ENCODE measurements at regions not wholly inside any gene's neighbourhood (a gene's known extent, or its start where the extent isn't known, plus 50 kb on each side); places are given as distances from the start of the nearest gene placed in this dataset.

DNA sequence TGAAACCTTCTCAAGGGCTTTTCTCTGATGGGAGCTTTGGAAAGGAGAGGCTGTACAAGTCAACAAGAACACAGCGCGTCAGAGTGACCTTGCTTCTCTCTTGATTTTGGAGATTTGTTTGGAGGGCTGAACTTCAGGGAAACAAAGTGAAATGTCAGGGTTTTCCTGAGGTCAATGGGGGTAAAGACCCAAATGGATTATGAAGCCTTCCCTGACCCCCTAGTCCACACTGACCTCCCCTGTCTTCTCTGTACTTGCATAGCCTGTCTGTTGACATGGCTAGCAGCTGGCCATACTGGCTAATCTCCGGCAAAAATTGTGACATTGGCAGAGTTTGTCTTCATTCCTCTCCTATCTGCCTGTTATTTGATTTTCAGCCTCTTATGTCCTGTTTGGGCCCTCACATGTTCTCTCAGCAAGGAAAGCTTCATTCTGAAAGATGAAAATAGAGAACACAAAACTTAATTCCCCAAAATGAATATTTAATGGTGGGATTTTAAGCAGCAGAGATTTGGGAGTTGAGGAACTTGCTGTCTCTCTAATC lies 149.3 kb upstream of the HAAO start (continued):
- TF ChIP-seq SRF (IDR thresholded peaks at IDR 0.05; ENCODE audit: low read depth), result no peak
- TF ChIP-seq ZFX (IDR thresholded peaks at IDR 0.05), result no peak
- TF ChIP-seq POLR2AphosphoS5 (IDR thresholded peaks at IDR 0.05; ENCODE audit: low read depth, low read length), result no peak
- no peak for TF ChIP-seq CEBPB (IDR thresholded peaks at IDR 0.05; ENCODE audit: low read depth)
- TF ChIP-seq EGR1 (IDR thresholded peaks at IDR 0.05; ENCODE audit: low read depth), result no peak
- TF ChIP-seq, protein P1, sequence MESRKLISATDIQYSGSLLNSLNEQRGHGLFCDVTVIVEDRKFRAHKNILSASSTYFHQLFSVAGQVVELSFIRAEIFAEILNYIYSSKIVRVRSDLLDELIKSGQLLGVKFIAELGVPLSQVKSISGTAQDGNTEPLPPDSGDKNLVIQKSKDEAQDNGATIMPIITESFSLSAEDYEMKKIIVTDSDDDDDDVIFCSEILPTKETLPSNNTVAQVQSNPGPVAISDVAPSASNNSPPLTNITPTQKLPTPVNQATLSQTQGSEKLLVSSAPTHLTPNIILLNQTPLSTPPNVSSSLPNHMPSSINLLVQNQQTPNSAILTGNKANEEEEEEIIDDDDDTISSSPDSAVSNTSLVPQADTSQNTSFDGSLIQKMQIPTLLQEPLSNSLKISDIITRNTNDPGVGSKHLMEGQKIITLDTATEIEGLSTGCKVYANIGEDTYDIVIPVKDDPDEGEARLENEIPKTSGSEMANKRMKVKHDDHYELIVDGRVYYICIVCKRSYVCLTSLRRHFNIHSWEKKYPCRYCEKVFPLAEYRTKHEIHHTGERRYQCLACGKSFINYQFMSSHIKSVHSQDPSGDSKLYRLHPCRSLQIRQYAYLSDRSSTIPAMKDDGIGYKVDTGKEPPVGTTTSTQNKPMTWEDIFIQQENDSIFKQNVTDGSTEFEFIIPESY (IDR thresholded peaks at IDR 0.05; ENCODE audit: extremely low read depth, insufficient replicate concordance, low read length), result no peak
- TF ChIP-seq TCF7L2 (IDR thresholded peaks at IDR 0.05; ENCODE audit: borderline replicate concordance, extremely low read depth, insufficient read depth, insufficient read length), result no peak
- no peak for TF ChIP-seq EZH2phosphoT487 (IDR thresholded peaks at IDR 0.05; ENCODE audit: borderline replicate concordance)

DNA sequence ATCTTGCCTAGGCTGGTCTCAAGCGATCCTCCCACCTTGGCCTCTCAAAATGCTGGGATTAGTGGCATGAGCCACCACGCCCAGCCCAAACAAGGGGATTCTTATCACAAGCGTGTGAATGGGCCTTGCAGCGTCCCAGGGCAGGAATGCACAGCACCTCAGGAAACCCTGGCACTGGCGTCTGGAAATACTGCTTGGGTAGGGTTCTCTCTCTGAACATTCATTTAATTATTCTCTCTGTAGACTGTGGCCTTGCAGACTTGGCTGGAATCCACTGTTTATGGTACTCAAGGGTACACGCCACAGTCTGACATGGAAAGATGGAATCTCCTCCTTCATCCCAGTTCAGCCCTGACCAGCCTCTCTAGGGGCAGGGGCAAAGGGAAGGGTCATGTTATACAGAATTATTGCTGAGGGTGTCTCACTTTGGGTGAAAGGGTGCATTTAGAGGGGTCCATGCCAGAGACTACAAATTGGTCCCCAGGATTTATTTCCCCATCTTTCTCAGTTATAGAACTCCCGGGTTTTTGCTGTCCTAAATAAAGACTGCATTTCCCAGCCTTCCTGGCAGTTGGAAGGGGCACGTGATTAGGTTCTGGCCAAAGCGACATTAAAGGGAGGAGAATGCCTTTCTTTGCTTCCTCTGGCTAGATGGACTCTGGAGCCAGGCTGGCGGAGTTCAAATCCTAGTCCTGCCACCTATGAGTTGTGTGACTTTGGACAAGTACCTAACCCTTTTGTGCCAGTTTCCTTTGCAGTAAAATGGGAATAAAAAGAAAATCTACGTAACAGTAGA lies 147.2 kb upstream of the HAAO start:
- no peaks in the 10 kb centered on the region for H3K36me3 ChIP-seq (ENCODE audit: control insufficient read depth in 1 of 2, insufficient read depth in 2 of 2, low read length in 2 of 2)
- H2AFZ ChIP-seq (ENCODE audit: low read depth, low read length, poor library complexity, severe bottlenecking), result no peak overlapping the region
- H3K9me3 ChIP-seq (ENCODE audit: control insufficient read depth in 1 of 2, insufficient read depth in 1 of 2, low read depth in 1 of 2, low read length in 2 of 2), result no peaks in the 10 kb centered on the region
- DNase-seq (ENCODE audit: low read depth, low spot score), result no peak
- no peaks in the 10 kb centered on the region for H3K27me3 ChIP-seq (ENCODE audit: insufficient read depth, low read length)
- CTCF ChIA-PET, result no interaction called here
- intact Hi-C loops (cut with micrococcal nuclease), result no loop called here
- no peaks in the 10 kb centered on the region for H3K4me1 ChIP-seq (ENCODE audit: control insufficient read depth in 1 of 2, insufficient read depth in 2 of 2, low read length in 2 of 2)
- no peak overlapping the region for H3K4me2 ChIP-seq (ENCODE audit: low read length)
- H3K79me2 ChIP-seq (ENCODE audit: insufficient read depth, low read length), result no peaks in the 10 kb centered on the region
- no peak overlapping the region for H3K9ac ChIP-seq (ENCODE audit: low read length)
- no TSS peak for BruUV-seq (replicated peaks)
- no peak overlapping the region for H3K4me3 ChIP-seq (replicated peaks in 1 of 2; ENCODE audit: low read depth in 1 of 2, low read length in 2 of 2)
- H3K9me2 ChIP-seq (ENCODE audit: insufficient read depth), result no peaks in the 10 kb centered on the region
- H3K27ac ChIP-seq (ENCODE audit: low read depth, low read length), result no peak overlapping the region
- ATAC-seq, result no peak
- POLR2A ChIA-PET, result no interaction called here
- RAD21 ChIA-PET (ENCODE audit: low non-redundant PET in 1 of 2, low total read pairs in 2 of 2, uncharacterized antibody in 2 of 2, unreplicated experiment in 2 of 2), result no interaction called here
- H4K20me1 ChIP-seq (ENCODE audit: insufficient read depth), result no peaks in the 10 kb centered on the region
- TF ChIP-seq, protein P1 (IDR thresholded peaks at IDR 0.05; ENCODE audit: extremely low read depth, insufficient replicate concordance, low read length), result no peak
- TF ChIP-seq, protein P2, sequence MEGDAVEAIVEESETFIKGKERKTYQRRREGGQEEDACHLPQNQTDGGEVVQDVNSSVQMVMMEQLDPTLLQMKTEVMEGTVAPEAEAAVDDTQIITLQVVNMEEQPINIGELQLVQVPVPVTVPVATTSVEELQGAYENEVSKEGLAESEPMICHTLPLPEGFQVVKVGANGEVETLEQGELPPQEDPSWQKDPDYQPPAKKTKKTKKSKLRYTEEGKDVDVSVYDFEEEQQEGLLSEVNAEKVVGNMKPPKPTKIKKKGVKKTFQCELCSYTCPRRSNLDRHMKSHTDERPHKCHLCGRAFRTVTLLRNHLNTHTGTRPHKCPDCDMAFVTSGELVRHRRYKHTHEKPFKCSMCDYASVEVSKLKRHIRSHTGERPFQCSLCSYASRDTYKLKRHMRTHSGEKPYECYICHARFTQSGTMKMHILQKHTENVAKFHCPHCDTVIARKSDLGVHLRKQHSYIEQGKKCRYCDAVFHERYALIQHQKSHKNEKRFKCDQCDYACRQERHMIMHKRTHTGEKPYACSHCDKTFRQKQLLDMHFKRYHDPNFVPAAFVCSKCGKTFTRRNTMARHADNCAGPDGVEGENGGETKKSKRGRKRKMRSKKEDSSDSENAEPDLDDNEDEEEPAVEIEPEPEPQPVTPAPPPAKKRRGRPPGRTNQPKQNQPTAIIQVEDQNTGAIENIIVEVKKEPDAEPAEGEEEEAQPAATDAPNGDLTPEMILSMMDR (IDR thresholded peaks at IDR 0.05 in 2 of 3, conservative IDR thresholded peaks at IDR 0.05 in 1 of 3; ENCODE audit: borderline replicate concordance in 1 of 3, insufficient read depth in 1 of 3, low read depth in 2 of 3, low read length in 2 of 3), result no peak
- no peak for TF ChIP-seq POLR2AphosphoS5 (IDR thresholded peaks at IDR 0.05; ENCODE audit: low read depth, low read length)
- no peak for TF ChIP-seq SIN3A (IDR thresholded peaks at IDR 0.05; ENCODE audit: low read depth)
- no peak for TF ChIP-seq ELF1 (IDR thresholded peaks at IDR 0.05; ENCODE audit: borderline replicate concordance, low read depth)
- TF ChIP-seq, protein P3, sequence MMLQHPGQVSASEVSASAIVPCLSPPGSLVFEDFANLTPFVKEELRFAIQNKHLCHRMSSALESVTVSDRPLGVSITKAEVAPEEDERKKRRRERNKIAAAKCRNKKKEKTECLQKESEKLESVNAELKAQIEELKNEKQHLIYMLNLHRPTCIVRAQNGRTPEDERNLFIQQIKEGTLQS (IDR thresholded peaks at IDR 0.05), result no peak
- no peak for TF ChIP-seq CBX3 (IDR thresholded peaks at IDR 0.05; ENCODE audit: low read depth)
- TF ChIP-seq RAD21 (IDR thresholded peaks at IDR 0.05; ENCODE audit: low read depth), result no peak
- no peak for TF ChIP-seq SP1 (IDR thresholded peaks at IDR 0.05; ENCODE audit: low read depth)
- TF ChIP-seq YY1 (IDR thresholded peaks at IDR 0.05; ENCODE audit: extremely low read depth, insufficient replicate concordance, low read depth, low read length), result no peak
- no peak for TF ChIP-seq EZH2 (IDR thresholded peaks at IDR 0.05)
